Activated CD8-positive, alpha-beta T cell treated with anti-CD3 and anti-CD28 coated beads for 36 hours (primary cell): ENCODE measurements at regions not wholly inside any gene's neighbourhood (a gene's known extent, or its start where the extent isn't known, plus 50 kb on each side); places are given as distances from the start of the nearest gene placed in this dataset.

Experiments
- ATAC-seq: fragments of 200-7000 bp; cut with Tn5 transposase; one replicate; pipeline ENCODE4 v1.10.0; 2021; ENCODE audit warnings: mild to moderate bottlenecking, moderate library complexity
- CTCF ChIA-PET: fragments of 350-600 bp; sonication (Branson Sonifier 250); formaldehyde crosslinking; loops from one replicate; lab custom pipeline; 2021; ENCODE audit warnings: antibody characterized with exemption; lab: Charles Lee
- POLR2A ChIA-PET: fragments of 350-600 bp; sonication (Branson Sonifier 250); formaldehyde crosslinking; loops from one replicate; lab custom pipeline; 2021; ENCODE audit warnings: antibody characterized with exemption; lab: Charles Lee
- DNase-seq: peaks from one replicate; pipeline ENCODE4 v3.0.0-alpha.2; 2020
- H3K27ac Mint-ChIP-seq: one replicate; pipeline ENCODE4 v1.8.0; 2021; ENCODE audit warnings: mild to moderate bottlenecking, mixed read lengths
- H3K27me3 Mint-ChIP-seq: one replicate; pipeline ENCODE4 v1.8.0; 2021; ENCODE audit warnings: mixed read lengths
- H3K36me3 Mint-ChIP-seq: one replicate; pipeline ENCODE4 v1.8.0; 2021; ENCODE audit warnings: low read depth, mixed read lengths
- H3K4me1 Mint-ChIP-seq: one replicate; pipeline ENCODE4 v1.8.0; 2021; ENCODE audit warnings: low read depth, mixed read lengths
- H3K4me3 Mint-ChIP-seq: one replicate; pipeline ENCODE4 v1.8.0; 2021; ENCODE audit warnings: mild to moderate bottlenecking, moderate library complexity, mixed read lengths
- H3K9me3 Mint-ChIP-seq: one replicate; pipeline ENCODE4 v1.8.0; 2021; ENCODE audit warnings: mixed read lengths
- CTCF ChIP-seq: fragments of 200-600 bp; IDR thresholded peaks from one replicate; pipeline ENCODE4 v1.8.0; 2022; ENCODE audit warnings: antibody characterized with exemption, mild to moderate bottlenecking
- intact Hi-C: fragments of 100-400 bp; cut with micrococcal nuclease; formaldehyde crosslinking; loops from one replicate; pipeline ENCODE4 v1.10.0; 2022

- TF ChIP-seq CTCF, result no peak
- H3K4me1 Mint-ChIP-seq, result no peaks in the 10 kb centered on the region
- H3K36me3 Mint-ChIP-seq, result no peaks in the 10 kb centered on the region
- H3K27me3 Mint-ChIP-seq, result peaks cover 7% of the 10 kb centered on the region
- no peak overlapping the region for H3K4me3 Mint-ChIP-seq
- intact Hi-C loops, result no loop called here
- no peak for ATAC-seq
- no peak overlapping the region for H3K27ac Mint-ChIP-seq
- no peaks in the 10 kb centered on the region for H3K9me3 Mint-ChIP-seq
- CTCF ChIA-PET, result no interaction called here
- POLR2A ChIA-PET, result no interaction called here
- DNase-seq, result no peak
Observed at GRCh38 chr16:86079255-86079885, 180.4 kb downstream of the IRF8 start.

GRCh38 chr16:86080131-86080875, 181.3 kb downstream of the IRF8 start:
- ATAC-seq, result no peak
- Mint-ChIP-seq H3K4me1 (no peaks in the 10 kb centered on the region), H3K27ac (no peak overlapping the region), H3K36me3 (no peaks in the 10 kb centered on the region), H3K4me3 (no peak overlapping the region), H3K27me3 (peaks cover 7% of the 10 kb centered on the region), H3K9me3 (no peaks in the 10 kb centered on the region)
- TF ChIP-seq CTCF, result no peak
- ChIA-PET CTCF (no interaction called here), POLR2A (no interaction called here)
- no peak for DNase-seq
- intact Hi-C loops, result no loop called here

GRCh38 chr16:86080982-86081381, 182.0 kb downstream of the IRF8 start:
- H3K27me3 Mint-ChIP-seq, result peaks cover 5% of the 10 kb centered on the region
- no peaks in the 10 kb centered on the region for H3K9me3 Mint-ChIP-seq
- no peak overlapping the region for H3K4me3 Mint-ChIP-seq
- intact Hi-C loops, result no loop called here
- H3K36me3 Mint-ChIP-seq, result no peaks in the 10 kb centered on the region
- ATAC-seq (no peak), DNase-seq (no peak)
- no peak overlapping the region for H3K27ac Mint-ChIP-seq
- H3K4me1 Mint-ChIP-seq, result no peaks in the 10 kb centered on the region
- POLR2A ChIA-PET, result no interaction called here
- TF ChIP-seq CTCF, result no peak
- CTCF ChIA-PET, result no interaction called here

- DNase-seq (no peak), ATAC-seq (no peak)
- intact Hi-C loops, result no loop called here
- Mint-ChIP-seq H3K36me3 (no peaks in the 10 kb centered on the region), H3K4me3 (no peak overlapping the region), H3K9me3 (no peaks in the 10 kb centered on the region), H3K27ac (no peak overlapping the region), H3K4me1 (no peaks in the 10 kb centered on the region), H3K27me3 (peaks cover 3% of the 10 kb centered on the region)
- no peak for TF ChIP-seq CTCF
- CTCF ChIA-PET, result no interaction called here
- POLR2A ChIA-PET, result no interaction called here
Observed at GRCh38 chr16:86082418-86083030, 183.6 kb downstream of the IRF8 start.

GRCh38 chr16:86083382-86084002, 184.5 kb downstream of the IRF8 start:
- TF ChIP-seq CTCF, result no peak
- DNase-seq (no peak), ATAC-seq (no peak)
- H3K4me3 Mint-ChIP-seq, result no peak overlapping the region
- ChIA-PET POLR2A (no interaction called here), CTCF (no interaction called here)
- H3K9me3 Mint-ChIP-seq, result no peaks in the 10 kb centered on the region
- H3K27ac Mint-ChIP-seq, result no peak overlapping the region
- H3K4me1 Mint-ChIP-seq, result no peaks in the 10 kb centered on the region
- peaks cover 3% of the 10 kb centered on the region for H3K27me3 Mint-ChIP-seq
- H3K36me3 Mint-ChIP-seq, result no peaks in the 10 kb centered on the region
- intact Hi-C loops, result no loop called here
